GM12892 (cell line): ENCODE measurements at regions not wholly inside any gene's neighbourhood (a gene's known extent, or its start where the extent isn't known, plus 50 kb on each side); places are given as distances from the start of the nearest gene placed in this dataset.
"Not testable (repeated sequence)": the region's sequence is repeated elsewhere in the genome, so short reads cannot be mapped to it uniquely, and the experiment has no call there.

Experiments used
- DNase-seq: peaks from one replicate; pipeline ENCODE4 v3.0.0; 2011; ENCODE audit not compliant: insufficient read length
- FAIRE-seq: peaks from 2 replicates; lab custom pipeline; 2011; peaks lifted over from hg19 to GRCh38; lab: Jason Lieb, UNC
- POLR2A ChIP-seq: IDR thresholded peaks from 2 replicates; pipeline ENCODE4 v1.6.1; 2011; ENCODE audit warnings: low read depth, low read length, control low read depth
- POLR2AphosphoS5 ChIP-seq: IDR thresholded peaks from 2 replicates; pipeline ENCODE4 v1.6.1; 2011; ENCODE audit warnings: low read depth, low read length, control low read depth
- TAF1 ChIP-seq: IDR thresholded peaks from 2 replicates; pipeline ENCODE4 v1.6.1; 2011; ENCODE audit warnings: low read depth, mild to moderate bottlenecking, control low read depth, low read length, borderline replicate concordance

DNA sequence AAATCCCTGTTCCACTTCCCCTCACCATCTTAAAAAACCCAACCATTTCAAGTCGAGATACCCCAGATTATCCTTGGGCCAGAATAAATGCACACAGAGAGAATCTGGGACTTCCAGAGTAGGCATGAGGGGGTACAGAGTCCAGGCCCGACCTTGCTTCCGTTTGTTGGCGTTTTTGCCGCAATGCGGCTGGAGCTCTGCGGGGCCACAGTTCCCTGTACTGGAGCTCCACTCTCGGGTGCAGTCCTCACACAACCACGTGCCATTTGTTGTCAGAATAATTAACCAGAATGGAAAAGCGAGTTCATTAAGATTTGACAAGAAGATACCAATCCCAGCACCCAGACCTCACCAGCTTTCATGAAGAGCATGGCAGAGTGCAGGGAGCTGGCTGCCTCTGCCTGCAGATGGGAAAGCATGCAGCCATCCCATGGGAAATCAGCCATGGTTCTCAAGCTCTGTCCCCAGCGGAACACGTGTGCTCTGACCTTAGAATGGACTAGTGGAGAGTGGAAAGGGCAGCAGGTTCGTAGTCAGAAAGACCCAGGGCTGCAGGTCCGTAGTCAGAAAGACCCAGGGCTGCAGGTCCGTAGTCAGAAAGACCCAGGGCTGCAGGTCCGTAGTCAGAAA, 472.8 kb downstream of the EIPR1 start:
- no peak for FAIRE-seq
- no peak for TF ChIP-seq POLR2A
- no peak for DNase-seq

DNA sequence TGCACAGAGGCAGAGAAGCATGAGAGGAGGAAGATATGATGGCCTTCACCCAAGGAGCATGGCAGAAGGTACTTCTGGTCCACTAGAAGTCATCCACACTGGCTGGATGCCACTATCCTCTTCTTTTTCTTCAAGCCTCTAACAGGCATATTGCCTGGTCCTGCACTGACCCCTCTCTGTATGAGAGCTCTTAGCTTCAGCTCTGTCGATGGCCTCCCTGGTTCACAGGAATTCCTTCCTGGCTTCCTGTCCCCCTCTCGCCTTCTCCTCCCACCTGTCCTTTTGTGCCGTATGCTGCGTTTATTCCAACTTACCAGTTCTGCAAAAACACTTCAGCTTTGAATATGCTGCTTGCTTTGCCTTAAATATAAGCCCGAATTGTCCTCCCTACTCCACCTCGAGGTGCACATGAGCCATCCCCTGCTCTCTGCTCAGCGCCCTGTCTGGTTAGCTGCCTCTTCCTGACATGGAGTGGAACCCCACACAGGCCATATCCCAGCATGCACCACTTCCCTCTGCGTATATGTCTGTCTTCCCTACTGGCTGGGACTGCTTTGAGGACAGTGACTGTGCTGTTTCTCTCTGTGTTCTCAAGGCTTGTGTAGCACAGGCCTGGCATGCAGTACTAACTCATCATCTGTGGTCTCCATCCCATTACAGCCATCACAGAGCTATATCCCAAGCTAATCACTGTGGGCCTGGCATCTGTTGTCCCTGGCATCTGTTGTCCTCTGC, 474.9 kb downstream of the EIPR1 start:
- FAIRE-seq, result no peak
- no peak for DNase-seq
- no peak for TF ChIP-seq POLR2A
- no peak for TF ChIP-seq POLR2AphosphoS5
- TF ChIP-seq TAF1, result no peak

DNA sequence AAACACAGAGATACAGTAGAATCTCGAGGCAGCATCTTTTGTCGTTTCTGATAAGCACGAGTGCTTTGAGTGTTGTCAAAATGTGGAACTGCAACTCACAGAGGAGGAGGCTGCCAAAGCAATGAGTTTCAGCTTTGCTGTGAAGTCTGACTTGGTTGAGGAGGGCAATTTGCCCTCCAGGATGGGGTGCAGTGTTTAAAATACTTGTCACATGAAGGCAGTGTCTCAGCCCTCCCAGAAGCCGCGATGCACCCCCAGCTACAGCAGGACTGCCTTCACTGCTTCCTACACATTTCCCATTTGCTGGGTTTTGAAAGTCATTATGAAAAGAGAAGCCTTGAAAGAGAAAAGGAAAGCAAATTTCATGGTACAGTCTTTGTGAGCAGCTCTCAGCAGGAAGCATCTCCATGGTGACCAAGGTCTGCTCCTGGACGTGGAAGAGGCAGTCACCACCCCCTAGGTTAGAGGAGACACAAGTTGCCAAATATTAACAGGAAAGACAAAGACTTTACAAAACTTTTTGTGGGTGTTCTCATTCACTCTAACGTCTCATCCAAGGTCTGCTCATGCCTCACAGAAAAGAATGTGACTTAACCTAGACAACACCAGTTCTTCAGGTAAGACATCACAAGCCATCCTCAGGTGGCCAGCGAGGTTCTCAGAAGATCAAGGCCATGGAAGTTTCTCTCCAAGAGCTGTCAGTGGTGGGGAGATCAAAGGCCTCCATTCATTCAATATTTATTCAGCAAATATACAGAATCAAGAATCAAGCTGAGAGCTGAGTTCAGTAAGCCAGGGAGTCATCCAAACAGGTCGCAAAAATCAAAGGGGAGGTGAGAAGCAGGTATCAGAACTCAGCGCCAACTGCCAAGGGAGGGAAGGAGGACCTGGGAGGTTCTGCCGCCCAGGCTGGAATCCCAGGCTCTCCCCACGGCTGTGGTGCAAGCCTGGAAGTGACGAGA, 476.0 kb downstream of the EIPR1 start:
- TF ChIP-seq POLR2AphosphoS5 (no peak), POLR2A (no peak), TAF1 (no peak)
- peak; percentile 44 for DNase-seq
- FAIRE-seq, result peak; percentile 56

DNA sequence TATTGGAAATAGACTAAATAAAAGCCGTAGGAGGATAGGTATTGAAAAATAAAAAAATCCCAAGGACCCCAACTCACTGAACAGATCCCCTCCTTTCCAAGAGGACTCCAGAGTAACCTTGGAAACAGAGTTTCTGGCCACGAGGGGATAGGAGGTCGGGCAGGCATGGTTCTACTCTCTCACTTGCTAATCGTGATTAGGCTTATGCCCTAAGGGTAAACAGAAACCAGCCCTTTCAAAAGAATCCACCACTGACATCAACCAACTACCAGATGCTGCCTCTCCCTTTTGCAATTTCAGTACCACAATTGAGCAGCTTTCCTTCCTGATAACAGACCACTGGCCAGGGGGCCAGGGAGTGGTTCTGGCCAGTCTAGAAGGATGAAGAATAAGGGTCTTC, 477.8 kb downstream of the EIPR1 start:
- DNase-seq (no peak), FAIRE-seq (no peak)
- TF ChIP-seq POLR2AphosphoS5, result no peak
- TF ChIP-seq POLR2A, result no peak
- TF ChIP-seq TAF1, result no peak

DNA sequence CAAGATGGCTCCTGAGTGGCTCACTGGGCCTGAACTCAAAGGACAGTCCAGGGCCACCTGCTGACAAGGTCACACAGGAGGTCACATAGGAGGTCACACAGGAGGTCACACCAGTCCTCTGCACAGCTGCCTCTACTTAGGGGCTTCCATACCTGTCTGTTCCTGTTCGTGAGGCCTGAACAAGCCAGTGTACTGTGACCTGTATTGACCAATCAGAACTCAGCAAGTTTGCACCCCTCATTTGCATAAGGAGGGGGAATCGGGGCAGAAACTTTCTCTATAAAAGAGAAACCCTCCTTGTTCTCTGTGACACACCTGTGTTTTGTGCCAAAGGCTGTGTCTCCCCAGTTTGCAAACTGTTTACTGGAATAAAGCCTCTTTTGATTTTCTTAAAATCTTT, 478.9 kb downstream of the EIPR1 start:
- FAIRE-seq (no peak), DNase-seq (no peak)
- TF ChIP-seq POLR2A, result no peak
- no peak for TF ChIP-seq POLR2AphosphoS5
- TF ChIP-seq TAF1, result no peak

DNA sequence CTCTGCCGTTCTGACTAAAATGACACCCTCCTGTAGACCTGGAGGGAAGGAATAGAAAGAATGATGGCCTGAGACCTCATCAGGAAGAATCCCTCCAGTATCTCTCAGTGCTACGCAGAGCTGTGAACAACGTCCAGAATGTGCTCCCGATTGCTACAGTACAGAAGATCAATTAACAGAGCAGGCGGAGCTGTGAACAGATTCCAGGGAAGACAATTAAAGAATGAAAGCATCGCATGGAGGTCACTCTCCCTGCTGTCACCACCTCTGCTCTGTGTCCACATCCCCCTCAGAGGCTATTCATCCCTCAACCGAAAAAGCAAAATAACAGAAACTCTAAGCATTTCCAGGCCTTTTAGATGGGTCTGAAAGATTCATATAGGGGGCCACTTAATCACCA, 481.0 kb downstream of the EIPR1 start:
- no peak for DNase-seq
- TF ChIP-seq POLR2A (no peak), POLR2AphosphoS5 (no peak), TAF1 (no peak)
- FAIRE-seq, result no peak

DNA sequence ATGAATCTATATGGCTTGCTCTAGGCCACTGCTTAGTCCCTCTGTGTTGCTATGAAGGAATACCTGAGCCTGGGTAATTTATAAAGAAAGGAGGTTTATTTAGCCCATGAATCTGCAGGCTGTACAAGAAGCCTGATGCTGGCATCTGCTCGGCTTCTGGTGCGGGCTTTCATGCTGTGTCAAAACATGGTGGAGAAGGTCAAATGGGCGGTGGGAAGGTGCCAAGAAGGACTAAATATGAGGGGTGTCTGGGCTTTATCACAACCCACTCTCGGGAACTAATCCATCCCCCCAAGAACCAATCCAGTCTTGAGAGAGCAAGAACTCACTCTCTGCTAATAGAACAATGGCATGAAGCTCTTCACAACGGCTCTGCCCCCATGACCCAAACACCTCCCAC, 481.6 kb downstream of the EIPR1 start:
- DNase-seq, result no peak
- TF ChIP-seq POLR2A (no peak), TAF1 (no peak), POLR2AphosphoS5 (no peak)
- FAIRE-seq, result no peak

DNA sequence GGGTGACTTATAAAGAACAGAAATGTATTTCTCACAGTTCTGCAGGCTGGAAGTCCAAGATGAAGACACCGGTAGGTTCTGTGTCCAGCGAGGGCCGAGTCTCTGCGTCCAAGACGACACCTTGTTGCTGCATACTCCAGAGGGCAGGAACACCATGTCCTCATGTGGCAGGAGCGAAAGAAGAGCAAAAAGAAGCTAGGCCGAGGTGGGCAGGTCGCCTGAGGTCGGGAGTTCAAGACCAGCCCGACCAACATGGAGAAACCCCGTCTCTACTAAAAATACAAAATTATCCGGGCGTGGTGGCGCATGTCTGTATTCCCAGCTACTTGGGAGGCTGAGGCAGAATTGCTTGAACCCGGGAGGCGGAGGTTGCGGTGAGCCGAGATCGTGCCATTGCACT, 483.6 kb downstream of the EIPR1 start:
- not testable (repeated sequence) for DNase-seq, FAIRE-seq

DNA sequence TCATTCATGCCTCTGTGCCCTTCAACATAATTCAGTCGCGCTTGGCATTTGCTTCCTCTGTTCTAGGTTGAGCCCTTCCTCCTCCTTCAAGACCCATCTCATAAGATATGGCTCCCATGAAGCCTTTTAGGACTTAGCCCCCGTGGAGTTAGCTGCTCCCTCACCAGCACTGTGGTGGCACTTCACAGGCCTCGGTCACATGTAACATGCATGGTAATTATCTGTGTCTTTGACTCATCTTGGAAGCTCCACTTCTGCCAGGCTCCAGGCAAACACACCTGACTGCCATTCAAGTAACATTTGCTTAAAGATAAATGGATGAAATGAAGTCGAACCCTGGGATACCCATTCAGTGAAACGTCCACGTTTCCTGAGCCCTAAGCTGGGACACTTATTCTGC, 484.7 kb downstream of the EIPR1 start:
- FAIRE-seq (no peak), DNase-seq (no peak)
- TF ChIP-seq POLR2A (no peak), TAF1 (no peak), POLR2AphosphoS5 (no peak)

DNA sequence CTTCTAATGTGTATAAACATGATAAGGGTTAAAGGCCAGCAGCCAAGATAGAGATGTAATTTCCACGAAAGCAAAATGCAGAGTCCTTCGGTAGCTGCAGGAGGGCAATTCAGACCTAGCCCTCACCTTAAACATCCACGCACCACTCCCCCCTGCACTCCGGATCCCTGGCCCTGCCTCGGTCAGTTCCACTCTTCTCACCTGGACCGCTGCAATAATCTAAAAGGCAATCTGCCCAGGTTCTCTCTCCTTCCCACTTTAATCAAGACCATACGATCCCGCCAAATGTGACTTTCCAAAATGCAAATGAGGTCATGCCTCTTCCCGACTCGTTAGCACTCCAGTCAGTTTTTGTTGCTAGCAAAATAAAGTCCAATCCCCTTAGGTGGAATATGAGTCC, 485.2 kb downstream of the EIPR1 start:
- no peak for FAIRE-seq

DNA sequence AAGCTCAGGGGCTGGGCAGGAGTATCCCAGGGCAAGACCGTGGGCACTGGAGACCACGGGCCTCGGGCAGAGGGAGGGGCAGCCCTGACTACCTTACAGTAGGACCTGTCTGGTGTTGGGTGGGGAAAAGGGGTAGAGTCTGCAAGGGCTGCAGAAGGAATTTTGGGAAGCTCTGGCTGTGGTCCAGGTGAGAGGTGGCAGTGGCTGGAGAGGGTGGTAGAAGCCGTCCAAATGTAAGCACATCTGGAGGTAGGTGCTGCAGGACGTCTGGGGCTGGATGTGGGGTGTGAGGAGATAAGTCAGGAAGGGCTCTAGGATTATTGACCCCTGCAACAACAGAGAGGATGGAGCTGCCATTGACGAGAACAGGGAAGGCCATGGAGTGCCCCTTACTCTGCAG, 486.7 kb downstream of the EIPR1 start:
- TF ChIP-seq POLR2AphosphoS5, result no peak
- TF ChIP-seq POLR2A, result no peak
- no peak for TF ChIP-seq TAF1
- no peak for FAIRE-seq
- no peak for DNase-seq

More for the DNA sequence above, 485.2 kb downstream of the EIPR1 start:
- DNase-seq, result no peak
- TF ChIP-seq POLR2A (no peak), POLR2AphosphoS5 (no peak), TAF1 (no peak)
